ENCODE measurements at regions not wholly inside any gene's neighbourhood (a gene's known extent, or its start where the extent isn't known, plus 50 kb on each side); places are given as distances from the start of the nearest gene placed in this dataset.
A peak's percentile ranks its signal among the peaks of the same experiment; 100 is the strongest.

DNA sequence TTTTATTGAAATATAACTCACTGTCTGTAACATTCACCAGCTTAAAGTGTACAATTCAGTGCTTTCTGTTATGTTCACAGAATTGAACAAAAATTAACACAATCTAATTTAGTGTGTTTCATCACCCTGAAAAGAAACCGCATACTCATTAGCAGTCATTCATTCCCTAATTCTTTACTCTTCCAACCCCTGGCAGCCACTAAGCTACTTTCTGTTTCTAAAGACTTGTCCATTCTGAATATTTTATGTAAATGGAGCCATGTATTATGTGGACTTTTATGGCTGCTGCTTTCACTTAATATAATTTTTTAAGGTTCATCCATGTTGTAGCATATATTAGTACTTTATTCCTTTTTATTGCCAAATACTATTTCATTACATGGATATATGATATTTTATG, 94.7 kb upstream of the ATP8A1 start:
- DNase-seq (no peak), ATAC-seq (ENCODE audit: poor library complexity) (no peak)
- intact Hi-C loops (cut with DNase I) = loop anchor here (2.0 kb wide), 1 partner anchor 183 kb away; no protein-coding TSS in a partner anchor

- intact Hi-C loops (cut with DNase I) = loop anchor here (2.0 kb wide), 1 partner anchor 182 kb away; no protein-coding TSS in a partner anchor
- no peak for ATAC-seq (ENCODE audit: poor library complexity)
- DNase-seq = no peak
These were observed 94.0 kb upstream of the ATP8A1 start for GRCh38 chr4:42750856-42751255.

DNA sequence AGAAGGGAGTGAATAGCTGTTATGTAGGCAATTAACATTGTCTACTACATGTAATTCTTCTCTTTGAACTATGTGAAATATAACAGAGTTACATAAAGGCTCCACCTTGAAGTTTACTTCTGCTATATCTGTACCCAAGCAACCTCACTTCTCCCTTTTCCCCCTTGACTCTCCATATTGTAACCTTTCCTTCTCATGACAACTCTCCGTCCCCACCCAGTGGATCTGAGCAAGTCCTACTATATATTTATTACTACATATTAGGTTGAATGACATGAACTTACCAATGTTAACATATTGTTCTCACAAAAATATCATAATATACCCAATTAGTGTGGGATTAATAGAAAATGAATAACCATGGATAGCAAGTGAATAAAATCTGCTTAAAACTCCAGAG, 93.2 kb upstream of the ATP8A1 start:
- DNase-seq = no peak
- peak; percentile 82 for ATAC-seq (ENCODE audit: poor library complexity)
- intact Hi-C loops (cut with DNase I) = loop anchor here (2.0 kb wide), 1 partner anchor 181 kb away; no protein-coding TSS in a partner anchor

DNA sequence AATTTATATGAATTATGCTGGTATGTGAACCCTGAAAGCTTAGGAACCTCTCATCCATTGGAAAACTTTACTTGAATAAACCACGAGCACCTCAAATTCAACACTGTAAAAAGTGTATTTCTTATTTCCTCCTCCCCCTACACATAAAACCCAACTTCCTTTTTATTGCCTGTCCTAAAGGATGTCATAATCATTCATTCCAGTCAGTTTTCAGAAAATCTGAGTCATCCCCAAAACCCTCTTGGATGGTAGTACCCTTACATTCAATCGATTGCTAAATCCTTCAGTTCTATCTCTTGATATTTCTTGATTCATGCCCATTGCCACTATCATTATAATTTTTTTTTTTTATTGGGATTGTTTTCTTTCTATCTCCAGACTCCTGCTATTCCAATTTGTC, 91.1 kb upstream of the ATP8A1 start:
- no peak for ATAC-seq (ENCODE audit: poor library complexity)
- no peak for DNase-seq

GRCh38 chr4:42736527-42737195, 79.8 kb upstream of the ATP8A1 start:
- ATAC-seq (ENCODE audit: poor library complexity) (no peak), DNase-seq (no peak)
- intact Hi-C loops (cut with DNase I) = no loop called here

More for the DNA sequence above, 91.1 kb upstream of the ATP8A1 start:
- intact Hi-C loops (cut with DNase I) = no loop called here

GRCh38 chr4:42733380-42733779, 76.5 kb upstream of the ATP8A1 start:
- no peak for DNase-seq
- intact Hi-C loops (cut with DNase I) = no loop called here
- ATAC-seq (ENCODE audit: poor library complexity) = no peak

- ATAC-seq (ENCODE audit: poor library complexity) (no peak), DNase-seq (no peak)
- intact Hi-C loops (cut with DNase I) = no loop called here
These were observed 75.9 kb upstream of the ATP8A1 start for GRCh38 chr4:42732776-42733175.

DNA sequence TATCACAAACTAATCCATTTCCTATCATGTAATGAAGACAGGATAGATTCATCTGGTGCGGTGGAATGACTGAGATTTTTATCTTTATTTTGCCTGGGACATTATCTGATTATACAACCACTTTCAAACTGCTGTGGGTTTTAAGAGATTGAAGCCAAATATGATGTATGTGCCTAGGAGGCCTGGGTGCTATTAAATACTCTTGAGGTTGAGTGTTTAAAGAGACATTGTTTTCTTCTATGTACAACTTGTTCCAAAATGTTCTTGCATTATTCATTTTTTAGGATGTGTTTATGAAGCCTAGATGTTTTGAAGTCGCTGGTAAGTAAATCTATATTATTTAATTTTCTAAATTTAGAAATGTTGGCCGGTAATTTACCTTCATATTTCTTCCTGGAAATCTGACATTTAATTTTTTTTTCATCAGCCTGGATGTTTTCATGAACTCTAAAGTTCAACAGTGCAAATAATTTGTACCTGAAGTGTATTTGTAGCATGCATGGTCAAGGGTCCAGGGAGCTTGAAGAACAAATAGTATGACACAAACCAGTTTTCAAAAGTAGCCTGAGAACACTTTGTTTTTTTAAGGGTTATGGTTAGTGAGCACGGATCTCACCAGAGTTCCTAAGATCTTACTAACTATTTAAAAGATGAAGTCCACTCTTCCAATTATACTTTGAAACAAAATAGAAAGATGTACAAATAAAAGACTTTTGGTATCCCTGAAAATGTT, 72.8 kb upstream of the ATP8A1 start:
- intact Hi-C loops (cut with DNase I) = no loop called here
- DNase-seq (no peak), ATAC-seq (ENCODE audit: poor library complexity) (no peak)

DNA sequence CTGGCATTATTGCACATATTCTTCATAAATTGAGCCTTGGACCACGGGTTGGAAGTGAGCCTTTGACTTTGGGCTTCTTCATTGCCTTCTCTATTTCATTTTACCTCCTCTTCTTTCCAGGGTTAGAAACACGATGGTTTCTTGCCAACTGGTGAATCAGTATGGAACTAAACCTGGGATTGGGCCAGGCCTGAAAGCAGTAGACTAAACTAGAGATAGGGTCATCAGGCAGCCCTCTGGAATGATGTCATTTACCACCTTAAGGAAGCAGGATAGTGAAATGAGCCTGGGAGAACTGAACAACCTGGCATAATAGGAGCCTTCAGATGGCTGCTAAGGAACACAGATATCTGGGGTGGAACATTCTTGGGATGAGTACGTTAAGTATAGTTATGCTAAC, 67.5 kb upstream of the ATP8A1 start:
- intact Hi-C loops (cut with DNase I) = no loop called here
- ATAC-seq (ENCODE audit: poor library complexity) (no peak), DNase-seq (no peak)

- no peak for ATAC-seq (ENCODE audit: poor library complexity)
- no peak for DNase-seq
- intact Hi-C loops (cut with DNase I) = no loop called here
These were observed 63.6 kb upstream of the ATP8A1 start for GRCh38 chr4:42720533-42720932.

DNA sequence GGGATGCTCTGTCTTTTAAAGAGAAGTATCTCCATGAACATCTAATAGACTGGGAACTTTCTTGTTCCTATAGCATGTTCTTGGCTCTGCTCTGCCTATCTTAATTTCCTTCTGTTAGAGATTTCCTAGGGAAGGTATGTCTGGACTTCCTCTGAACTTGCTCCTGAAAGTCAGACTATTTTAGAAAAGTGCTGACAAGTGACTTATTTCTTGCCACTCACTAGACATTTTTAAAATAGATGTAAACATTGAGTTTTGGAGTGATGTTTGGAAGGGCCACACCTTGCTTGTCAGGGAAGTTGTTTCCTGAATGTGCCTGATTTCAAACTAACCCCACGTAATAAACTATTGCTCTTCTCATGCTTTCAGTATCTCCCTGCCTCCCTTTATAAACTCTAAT, 62.4 kb upstream of the ATP8A1 start:
- ATAC-seq (ENCODE audit: poor library complexity) (no peak), DNase-seq (no peak)
- intact Hi-C loops (cut with DNase I) = no loop called here

DNA sequence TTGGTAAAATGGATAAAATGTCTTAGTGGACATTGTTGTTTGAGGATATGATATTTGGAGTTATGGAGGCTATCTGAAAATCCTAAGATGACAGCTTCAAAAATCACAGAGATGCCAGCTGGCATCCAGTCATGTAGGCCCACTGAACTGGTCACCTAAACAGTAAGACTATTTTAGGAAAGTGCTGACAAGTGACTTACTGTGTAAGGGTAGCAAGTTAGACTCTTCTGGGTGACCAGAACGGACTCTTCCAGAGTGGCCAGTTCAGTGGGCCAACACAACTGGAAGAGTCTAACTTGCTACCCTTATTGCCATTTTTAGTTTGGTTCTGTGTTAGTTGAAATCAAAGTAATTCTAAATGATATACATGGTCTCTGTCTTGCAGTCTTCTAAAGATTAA, 61.4 kb upstream of the ATP8A1 start:
- intact Hi-C loops (cut with DNase I) = no loop called here
- DNase-seq (no peak), ATAC-seq (ENCODE audit: poor library complexity) (peak; percentile 60)

DNA sequence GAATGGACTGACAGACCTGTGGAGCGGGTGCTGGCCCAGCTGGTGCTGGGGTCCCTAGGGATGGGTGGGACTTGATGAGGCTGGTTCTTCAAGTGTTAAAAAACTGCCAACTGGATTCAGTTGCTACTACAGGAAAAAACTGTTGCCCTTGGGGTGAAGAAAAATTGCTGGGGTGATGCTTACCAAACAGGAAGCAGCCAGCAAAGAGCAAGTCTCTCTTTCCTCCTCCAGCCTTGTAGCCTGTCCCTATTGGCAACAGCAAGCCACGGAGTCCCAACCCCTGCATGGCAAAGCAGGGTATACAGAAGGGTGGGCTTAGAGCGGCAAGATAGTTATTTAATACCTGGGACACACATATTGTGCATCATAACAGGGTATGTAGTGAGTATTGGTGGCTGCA, 60.1 kb upstream of the ATP8A1 start:
- intact Hi-C loops (cut with DNase I) = no loop called here
- DNase-seq (no peak), ATAC-seq (ENCODE audit: poor library complexity) (no peak)

DNA sequence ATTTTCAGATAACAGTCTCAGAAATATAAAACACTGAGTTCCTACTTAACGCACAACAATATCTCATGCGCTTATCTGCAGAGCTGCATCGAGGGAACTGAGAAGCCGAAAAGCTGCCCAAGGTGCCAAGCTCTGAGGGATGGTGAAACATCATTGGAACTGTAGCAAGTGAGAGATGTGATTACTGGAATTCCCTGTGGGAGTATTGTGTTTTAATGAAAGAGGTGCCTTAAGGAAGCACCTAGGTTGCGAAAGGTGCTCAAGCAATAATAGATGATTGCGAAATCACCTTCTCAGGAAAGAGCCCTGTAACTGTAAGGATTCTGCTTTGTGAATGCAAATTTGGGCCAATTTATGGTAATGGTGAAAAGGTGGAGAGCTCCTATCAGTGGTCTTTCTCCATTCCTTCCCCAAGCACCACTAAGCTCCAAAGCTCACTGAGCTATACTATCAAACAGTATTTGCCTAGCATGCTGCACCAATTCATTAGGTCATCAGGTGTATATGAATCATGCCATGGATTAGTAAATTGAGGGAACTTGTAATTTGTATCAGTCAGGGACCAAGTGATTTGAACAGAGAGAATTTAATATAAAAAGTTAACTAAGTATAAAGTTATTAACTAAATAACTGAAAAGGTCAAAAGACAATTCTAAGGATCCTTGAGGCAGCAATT, 59.0 kb upstream of the ATP8A1 start:
- DNase-seq (no peak), ATAC-seq (ENCODE audit: poor library complexity) (no peak)
- intact Hi-C loops (cut with DNase I) = no loop called here

- ATAC-seq (ENCODE audit: poor library complexity) (no peak), DNase-seq (no peak)
- intact Hi-C loops (cut with DNase I) = no loop called here
These were observed 56.5 kb upstream of the ATP8A1 start for GRCh38 chr4:42713391-42713790.

GRCh38 chr4:42712854-42713253, 55.9 kb upstream of the ATP8A1 start:
- intact Hi-C loops (cut with DNase I) = no loop called here
- ATAC-seq (ENCODE audit: poor library complexity) = no peak

DNA sequence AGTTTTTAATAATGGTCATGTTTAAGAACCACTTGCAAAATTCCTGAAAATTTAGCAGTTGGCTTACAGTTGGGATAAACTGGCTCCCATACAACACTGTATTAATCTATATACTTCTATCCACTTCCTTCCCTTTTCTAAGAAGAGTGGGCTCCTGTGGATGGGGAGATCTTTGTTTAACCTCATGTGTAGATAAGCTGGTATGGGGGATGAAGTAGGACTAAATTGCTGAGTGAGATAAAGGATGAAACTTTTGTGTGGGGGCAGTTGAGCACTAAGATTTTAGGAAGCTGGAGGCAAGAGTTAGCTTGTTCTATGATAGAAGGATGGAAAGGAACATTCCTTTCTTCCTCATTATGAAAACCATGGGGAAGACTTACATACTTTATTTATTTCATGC, 54.6 kb upstream of the ATP8A1 start:
- intact Hi-C loops (cut with DNase I) = no loop called here
- no peak for DNase-seq
- ATAC-seq (ENCODE audit: poor library complexity) = no peak

More at GRCh38 chr4:42712854-42713253, 55.9 kb upstream of the ATP8A1 start:
- no peak for DNase-seq

- DNase-seq (no peak), ATAC-seq (ENCODE audit: poor library complexity) (no peak)
- intact Hi-C loops (cut with DNase I) = no loop called here
These were observed 53.9 kb upstream of the ATP8A1 start for GRCh38 chr4:42710761-42711160.

- ATAC-seq (ENCODE audit: poor library complexity) (no peak), DNase-seq (no peak)
- intact Hi-C loops (cut with DNase I) = no loop called here
These were observed 53.4 kb upstream of the ATP8A1 start for GRCh38 chr4:42710329-42710728.

Measured in Right ventricle myocardium superior (tissue), 1 donor.